RWPE1 (cell line): ENCODE measurements at regions not wholly inside any gene's neighbourhood (a gene's known extent, or its start where the extent isn't known, plus 50 kb on each side); places are given as distances from the start of the nearest gene placed in this dataset.
"Not testable (repeated sequence)": the region's sequence is repeated elsewhere in the genome, so short reads cannot be mapped to it uniquely, and the experiment has no call there.

Experiments used
- CTCF ChIA-PET: fragments of 350-600 bp; sonication (Branson Sonifier 250); formaldehyde crosslinking; extraction: SDS; loops from one replicate; lab custom pipeline; 2021; lab: Yijun Ruan, JAX
- POLR2A ChIA-PET: fragments of 400-600 bp; formaldehyde crosslinking; extraction: SDS; loops from one replicate; lab custom pipeline; 2020; ENCODE audit warnings: antibody characterized with exemption; ENCODE audit not compliant: low non-redundant PET; lab: Yijun Ruan, JAX
- DNase-seq: peaks from one replicate; pipeline ENCODE4 v3.0.0; 2012; ENCODE audit warnings: low spot score
- H3K27ac ChIP-seq: fragments of 450-650 bp; 2 replicates; pipeline ENCODE4 v1.5.1; 2017
- CTCF ChIP-seq: fragments of 450-650 bp; conservative IDR thresholded peaks from 2 replicates; pipeline ENCODE4 v1.5.1; 2017; ENCODE audit warnings: low read depth, mild to moderate bottlenecking

- no peak for DNase-seq
- POLR2A ChIA-PET, result no interaction called here
- H3K27ac ChIP-seq, result no peak overlapping the region
- CTCF ChIA-PET, result interaction anchor here (1.1 kb wide), 1 partner anchor 236 kb away, joined by 4 read pairs; no protein-coding TSS in a partner anchor
- no peak for TF ChIP-seq CTCF
Measured at GRCh38 chr1:183753464-183753891, 51.4 kb upstream of the RGL1 start.

GRCh38 chr1:183744132-183744913 is 60.6 kb upstream of the RGL1 start:
- TF ChIP-seq CTCF, result no peak
- H3K27ac ChIP-seq, result no peak overlapping the region
- no peak for DNase-seq
- ChIA-PET CTCF (no interaction called here), POLR2A (no interaction called here)

GRCh38 chr1:183742355-183742754 is 62.6 kb upstream of the RGL1 start:
- POLR2A ChIA-PET, result no interaction called here
- H3K27ac ChIP-seq, result no peak overlapping the region
- TF ChIP-seq CTCF, result no peak
- CTCF ChIA-PET, result no interaction called here
- DNase-seq, result no peak

GRCh38 chr1:183739741-183740271 is 65.1 kb upstream of the RGL1 start:
- DNase-seq, result no peak
- no peak overlapping the region for H3K27ac ChIP-seq
- ChIA-PET CTCF (interaction anchor here (0.8 kb wide), 1 partner anchor 176 kb away, joined by 3 read pairs; no protein-coding TSS in a partner anchor), POLR2A (no interaction called here)
- TF ChIP-seq CTCF, result no peak

- DNase-seq, result no peak
- ChIA-PET POLR2A (no interaction called here), CTCF (interaction anchor here (0.7 to 0.8 kb wide), 2 partner anchors 30 to 177 kb away, joined by 3 read pairs; no protein-coding TSS in a partner anchor)
- no peak for TF ChIP-seq CTCF
- H3K27ac ChIP-seq, result no peak overlapping the region
Measured at GRCh38 chr1:183739082-183739481, 65.8 kb upstream of the RGL1 start.

GRCh38 chr1:183737916-183738315 is 67.0 kb upstream of the RGL1 start:
- H3K27ac ChIP-seq, POLR2A ChIA-PET, CTCF ChIA-PET, DNase-seq: not testable (repeated sequence)

- CTCF ChIA-PET, result no interaction called here
- TF ChIP-seq CTCF, result no peak
- POLR2A ChIA-PET, result no interaction called here
- no peak for DNase-seq
- no peak overlapping the region for H3K27ac ChIP-seq
Measured at GRCh38 chr1:183736343-183736742, 68.6 kb upstream of the RGL1 start.
